Prostate gland (tissue), 2 donors: ENCODE measurements at regions not wholly inside any gene's neighbourhood (a gene's known extent, or its start where the extent isn't known, plus 50 kb on each side); places are given as distances from the start of the nearest gene placed in this dataset.

Experiments used
- CTCF ChIP-seq, 4 experiments: fragments of 200-600 bp in 2 of 4; fragments of 450-650 bp in 2 of 4; sonication (generic) in 2 of 4; IDR thresholded peaks; 1 replicate in 3 of 4; 2 replicates in 1 of 4; pipeline ENCODE4 v1.5.1; 2016 to 2019; ENCODE audit warnings: antibody characterized with exemption in 4 of 4, mild to moderate bottlenecking in 2 of 4, moderate library complexity in 2 of 4
- POLR2A ChIP-seq: fragments of 450-650 bp; IDR thresholded peaks from one replicate; pipeline ENCODE4 v1.6.1; 2016; ENCODE audit warnings: antibody characterized with exemption, mild to moderate bottlenecking
- POLR2AphosphoS5 ChIP-seq: sonication (generic); formaldehyde crosslinking; IDR thresholded peaks from one replicate; pipeline ENCODE4 v1.6.1; 2017; ENCODE audit warnings: antibody characterized with exemption

- TF ChIP-seq CTCF (IDR thresholded peaks at IDR 0.05) = no peak
- no peak for TF ChIP-seq POLR2A
- TF ChIP-seq POLR2AphosphoS5 = no peak
Observed at GRCh38 chr2:155982135-155982534, 350.4 kb downstream of the NR4A2 start.
